ENCODE measurements at regions not wholly inside any gene's neighbourhood (a gene's known extent, or its start where the extent isn't known, plus 50 kb on each side); places are given as distances from the start of the nearest gene placed in this dataset.

DNA sequence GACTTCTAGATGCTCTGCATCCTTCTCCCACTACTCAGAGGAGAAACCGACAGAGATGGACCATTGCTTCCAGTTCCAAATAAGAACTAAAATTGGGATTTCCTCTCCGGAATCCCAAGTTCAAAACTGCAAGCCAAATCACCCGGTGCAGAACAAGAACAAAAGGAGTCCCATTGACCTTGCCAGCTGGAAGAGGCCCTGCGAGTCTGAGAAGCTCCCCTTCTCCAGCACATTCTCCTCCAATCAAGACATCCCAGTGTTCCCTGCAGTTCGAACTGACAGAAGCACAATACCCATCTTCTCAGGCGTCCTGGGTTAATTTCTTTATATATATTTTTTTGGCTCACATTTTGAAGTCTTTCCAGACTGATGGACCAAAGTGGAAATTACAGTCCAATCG lies 195.3 kb upstream of the MEIS1 start:
- no peaks in the 10 kb centered on the region for H3K79me2 ChIP-seq (ENCODE audit: control insufficient read depth, insufficient read depth, low read length)
- no peaks in the 10 kb centered on the region for H3K9me3 ChIP-seq (ENCODE audit: control extremely low read depth in 1 of 3, control insufficient read depth in 2 of 3, insufficient read depth in 1 of 3, low read length in 2 of 3)
- intact Hi-C loops (cut with micrococcal nuclease) = no loop called here
- no peak overlapping the region for H3K9ac ChIP-seq (ENCODE audit: low read length)
- no peak overlapping the region for H3K27ac Mint-ChIP-seq
- H3K27me3 ChIP-seq (replicated peaks in 1 of 4; ENCODE audit: control extremely low read depth in 1 of 4, control insufficient read depth in 3 of 4, insufficient read depth in 4 of 4, low read length in 3 of 4) = no peaks in the 10 kb centered on the region
- ATAC-seq (ENCODE audit: low read depth) (no peak), DNase-seq (no peak)
- no peak overlapping the region for H3K4me3 ChIP-seq (ENCODE audit: control extremely low read depth in 1 of 5, extremely low read depth in 1 of 5, insufficient read depth in 1 of 5, low read depth in 2 of 5, low read length in 4 of 5)
- ChIA-PET POLR2A (no interaction called here), CTCF (no interaction called here)
- no peaks in the 10 kb centered on the region for H3K27me3 Mint-ChIP-seq
- H3K4me2 ChIP-seq (replicated peaks; ENCODE audit: low read depth, low read length, poor library complexity, severe bottlenecking) = no peak overlapping the region
- WGBS (ENCODE audit: insufficient coverage) = 90% methylated on average over 4 of the region's 7 CpGs
- no peaks in the 10 kb centered on the region for H3K4me1 ChIP-seq (ENCODE audit: control insufficient read depth in 2 of 2, insufficient read depth in 2 of 2, low read length in 2 of 2)
- H3K36me3 ChIP-seq (replicated peaks in 1 of 2; ENCODE audit: control extremely low read depth in 1 of 2, control insufficient read depth in 1 of 2, extremely low read depth in 1 of 2, insufficient read depth in 2 of 2, low read length in 1 of 2) = no peaks in the 10 kb centered on the region
- no peak overlapping the region for H3K27ac ChIP-seq (ENCODE audit: low read length in 2 of 2)
- no peaks in the 10 kb centered on the region for H3K4me1 Mint-ChIP-seq
- no peak overlapping the region for H3K4me3 Mint-ChIP-seq
- no peaks in the 10 kb centered on the region for H3K9me3 Mint-ChIP-seq (ENCODE audit: insufficient read depth)
- TF ChIP-seq, protein P1, sequence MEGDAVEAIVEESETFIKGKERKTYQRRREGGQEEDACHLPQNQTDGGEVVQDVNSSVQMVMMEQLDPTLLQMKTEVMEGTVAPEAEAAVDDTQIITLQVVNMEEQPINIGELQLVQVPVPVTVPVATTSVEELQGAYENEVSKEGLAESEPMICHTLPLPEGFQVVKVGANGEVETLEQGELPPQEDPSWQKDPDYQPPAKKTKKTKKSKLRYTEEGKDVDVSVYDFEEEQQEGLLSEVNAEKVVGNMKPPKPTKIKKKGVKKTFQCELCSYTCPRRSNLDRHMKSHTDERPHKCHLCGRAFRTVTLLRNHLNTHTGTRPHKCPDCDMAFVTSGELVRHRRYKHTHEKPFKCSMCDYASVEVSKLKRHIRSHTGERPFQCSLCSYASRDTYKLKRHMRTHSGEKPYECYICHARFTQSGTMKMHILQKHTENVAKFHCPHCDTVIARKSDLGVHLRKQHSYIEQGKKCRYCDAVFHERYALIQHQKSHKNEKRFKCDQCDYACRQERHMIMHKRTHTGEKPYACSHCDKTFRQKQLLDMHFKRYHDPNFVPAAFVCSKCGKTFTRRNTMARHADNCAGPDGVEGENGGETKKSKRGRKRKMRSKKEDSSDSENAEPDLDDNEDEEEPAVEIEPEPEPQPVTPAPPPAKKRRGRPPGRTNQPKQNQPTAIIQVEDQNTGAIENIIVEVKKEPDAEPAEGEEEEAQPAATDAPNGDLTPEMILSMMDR (IDR thresholded peaks at IDR 0.05) = no peak
- TF ChIP-seq EZH2 (IDR thresholded peaks at IDR 0.05; ENCODE audit: borderline replicate concordance, insufficient read depth, low read depth, low read length, poor library complexity, severe bottlenecking) = no peak
- H2AFZ ChIP-seq (ENCODE audit: insufficient read depth, low read depth, low read length, poor library complexity, severe bottlenecking) = no peak overlapping the region
- H4K20me1 ChIP-seq (ENCODE audit: control insufficient read depth, insufficient read depth, low read length, poor library complexity, severe bottlenecking) = no peaks in the 10 kb centered on the region

DNA sequence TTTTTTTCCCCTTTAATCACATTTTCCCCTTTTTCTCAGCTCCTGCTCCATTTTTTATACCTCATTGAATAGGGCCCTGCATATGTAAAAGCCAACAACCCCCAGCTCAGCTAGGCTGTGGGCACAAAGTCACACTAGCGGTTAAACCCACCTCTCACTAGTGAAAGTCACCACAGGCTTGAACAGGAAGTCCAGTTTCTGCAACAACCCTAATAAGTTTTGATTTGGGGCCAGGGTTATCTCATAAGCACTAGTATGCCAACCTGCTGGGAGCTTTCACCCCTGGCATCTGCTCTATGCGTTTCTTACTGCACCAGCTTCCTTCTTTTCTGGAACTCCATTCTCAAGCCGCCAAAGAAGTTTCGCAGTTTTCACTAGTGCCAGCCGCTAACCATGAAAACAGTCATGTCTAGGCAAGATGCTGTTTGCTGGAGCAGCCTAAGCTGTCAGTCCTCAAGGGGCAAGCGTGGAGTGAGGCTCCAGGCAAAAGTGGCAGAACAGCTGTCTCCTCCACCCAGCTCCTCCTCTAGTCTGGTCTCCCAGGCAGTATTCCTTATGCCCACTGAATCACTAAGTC lies 197.0 kb upstream of the MEIS1 start:
- no peak overlapping the region for H3K9ac ChIP-seq (ENCODE audit: low read length)
- intact Hi-C loops (cut with micrococcal nuclease) = no loop called here
- H3K9me3 ChIP-seq (ENCODE audit: control extremely low read depth in 1 of 3, control insufficient read depth in 2 of 3, insufficient read depth in 1 of 3, low read length in 2 of 3) = no peaks in the 10 kb centered on the region
- H2AFZ ChIP-seq (ENCODE audit: insufficient read depth, low read depth, low read length, poor library complexity, severe bottlenecking) = no peak overlapping the region
- no peak overlapping the region for H3K4me2 ChIP-seq (replicated peaks; ENCODE audit: low read depth, low read length, poor library complexity, severe bottlenecking)
- H3K27ac Mint-ChIP-seq = no peak overlapping the region
- no peak overlapping the region for H3K4me3 Mint-ChIP-seq
- no peaks in the 10 kb centered on the region for H4K20me1 ChIP-seq (ENCODE audit: control insufficient read depth, insufficient read depth, low read length, poor library complexity, severe bottlenecking)
- no peaks in the 10 kb centered on the region for H3K27me3 ChIP-seq (replicated peaks in 1 of 4; ENCODE audit: control extremely low read depth in 1 of 4, control insufficient read depth in 3 of 4, insufficient read depth in 4 of 4, low read length in 3 of 4)
- H3K79me2 ChIP-seq (ENCODE audit: control insufficient read depth, insufficient read depth, low read length) = no peaks in the 10 kb centered on the region
- no peaks in the 10 kb centered on the region for H3K4me1 ChIP-seq (ENCODE audit: control insufficient read depth in 2 of 2, insufficient read depth in 2 of 2, low read length in 2 of 2)
- no peaks in the 10 kb centered on the region for H3K27me3 Mint-ChIP-seq
- H3K4me1 Mint-ChIP-seq = no peaks in the 10 kb centered on the region
- no peaks in the 10 kb centered on the region for H3K9me3 Mint-ChIP-seq (ENCODE audit: insufficient read depth)
- H3K36me3 ChIP-seq (replicated peaks in 1 of 2; ENCODE audit: control extremely low read depth in 1 of 2, control insufficient read depth in 1 of 2, extremely low read depth in 1 of 2, insufficient read depth in 2 of 2, low read length in 1 of 2) = no peaks in the 10 kb centered on the region
- H3K27ac ChIP-seq (ENCODE audit: low read length in 2 of 2) = no peak overlapping the region
- H3K4me3 ChIP-seq (ENCODE audit: control extremely low read depth in 1 of 5, extremely low read depth in 1 of 5, insufficient read depth in 1 of 5, low read depth in 2 of 5, low read length in 4 of 5) = no peak overlapping the region
- ChIA-PET CTCF (no interaction called here), POLR2A (no interaction called here)
- DNase-seq (no peak), ATAC-seq (ENCODE audit: low read depth) (no peak)
- no peak for TF ChIP-seq EZH2 (IDR thresholded peaks at IDR 0.05; ENCODE audit: borderline replicate concordance, insufficient read depth, low read depth, low read length, poor library complexity, severe bottlenecking)
- TF ChIP-seq, protein P1 (IDR thresholded peaks at IDR 0.05) = no peak
- 94% methylated on average over 6 of the region's 6 CpGs for WGBS (ENCODE audit: insufficient coverage)

Measured in B cell (primary cell).